Activated naive CD4-positive, alpha-beta T cell treated with anti-CD3 and anti-CD28 coated beads, Interleukin-2, amount 50 U/mL, for 72 hours (primary cell): ENCODE measurements at regions not wholly inside any gene's neighbourhood (a gene's known extent, or its start where the extent isn't known, plus 50 kb on each side); places are given as distances from the start of the nearest gene placed in this dataset.

Experiments
- ATAC-seq, 2 donors: fragments of 150-1000 bp; cut with Tn5 transposase; 2 replicates each; pipeline ENCODE4 v1.10.0; 2021; ENCODE audit warnings: mild to moderate bottlenecking in 2 of 2, moderate library complexity in 2 of 2
- DNase-seq, 2 donors: peaks; one replicate each; pipeline ENCODE4 v3.0.0; 2021 to 2022; ENCODE audit warnings: low spot score in 2 of 2
- H3K27ac Mint-ChIP-seq, 2 donors: one replicate each; pipeline ENCODE4 v1.8.0; 2022; ENCODE audit warnings: mild to moderate bottlenecking in 2 of 2, mixed read lengths in 2 of 2
- H3K36me3 Mint-ChIP-seq, 2 donors: one replicate each; pipeline ENCODE4 v1.8.0; 2022; ENCODE audit warnings: mixed read lengths in 2 of 2
- H3K9me3 Mint-ChIP-seq, 2 donors: one replicate each; pipeline ENCODE4 v1.8.0; 2022; ENCODE audit warnings: mixed read lengths in 2 of 2

DNA sequence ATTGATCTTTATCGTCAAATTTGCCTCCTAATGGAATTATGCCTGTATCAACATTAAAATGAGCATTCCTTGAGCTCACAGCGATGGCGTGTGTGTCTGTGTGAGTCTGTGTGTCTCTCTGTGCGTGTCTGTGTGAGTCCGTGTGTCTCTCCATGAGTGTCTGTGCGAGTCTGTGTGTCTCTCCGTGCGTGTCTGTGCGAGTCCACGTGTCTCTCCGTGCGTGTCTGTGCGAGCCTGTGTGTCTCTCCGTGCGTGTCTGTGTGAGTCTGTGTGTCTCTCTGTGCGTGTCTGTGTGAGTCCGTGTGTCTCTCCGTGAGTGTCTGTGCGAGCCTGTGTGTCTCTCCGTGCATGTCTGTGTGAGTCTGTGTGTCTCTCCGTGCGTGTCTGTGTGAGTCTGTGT lies 326.5 kb upstream of the B3GAT1 start:
- ATAC-seq, result no peak
- no peak overlapping the region for H3K27ac Mint-ChIP-seq

DNA sequence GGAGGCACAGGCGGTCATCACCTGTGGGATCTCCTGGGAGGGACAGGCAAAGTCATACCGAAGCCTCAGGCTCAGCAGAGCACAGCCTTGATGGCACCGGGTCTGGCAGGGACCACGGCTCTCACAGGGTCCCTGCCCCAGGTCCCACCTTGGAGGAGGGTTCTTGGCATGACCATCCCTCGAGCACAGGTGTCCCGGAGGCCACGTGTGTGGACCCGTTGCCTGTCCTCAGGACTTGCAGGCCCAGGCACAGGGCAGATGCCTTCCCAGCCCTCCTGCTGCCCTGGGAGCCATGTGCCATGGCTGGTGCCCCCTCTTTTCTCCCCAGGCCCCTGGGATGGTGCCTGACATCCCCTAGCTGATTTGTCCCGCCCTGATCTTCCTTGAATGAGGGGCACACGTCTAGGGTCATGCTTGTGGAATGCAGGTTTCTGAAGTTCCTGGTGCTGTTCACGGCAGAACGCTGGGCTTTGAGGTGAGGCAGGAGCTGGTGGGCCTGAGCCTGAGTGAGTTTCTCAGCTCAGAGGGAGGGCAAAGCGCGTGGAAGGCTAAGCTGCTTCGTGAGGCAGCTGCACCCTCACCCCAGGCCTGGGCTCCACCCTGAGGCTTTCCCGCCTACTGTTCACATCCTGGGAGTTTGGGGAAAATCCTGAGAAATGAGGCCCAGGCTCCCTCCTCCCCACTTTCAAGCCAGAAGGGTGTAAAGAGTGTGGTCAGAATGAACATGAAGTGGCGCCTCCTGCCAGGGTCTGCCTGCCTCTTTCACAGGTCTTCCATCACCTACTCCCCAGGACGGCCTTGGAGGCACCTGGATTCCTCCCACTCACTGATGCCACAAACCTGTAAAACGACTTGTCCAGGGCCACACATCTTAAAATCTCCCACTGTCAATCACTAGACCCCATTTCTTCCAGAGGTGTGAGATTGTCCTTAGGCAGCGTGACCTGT lies 325.8 kb upstream of the B3GAT1 start:
- no peaks in the 10 kb centered on the region for H3K9me3 Mint-ChIP-seq
- no peak for ATAC-seq
- H3K36me3 Mint-ChIP-seq, result no peaks in the 10 kb centered on the region
- H3K27ac Mint-ChIP-seq, result no peak overlapping the region
- no peak for DNase-seq

More for the DNA sequence above, 326.5 kb upstream of the B3GAT1 start:
- DNase-seq, result no peak
- no peaks in the 10 kb centered on the region for H3K9me3 Mint-ChIP-seq
- no peaks in the 10 kb centered on the region for H3K36me3 Mint-ChIP-seq

DNA sequence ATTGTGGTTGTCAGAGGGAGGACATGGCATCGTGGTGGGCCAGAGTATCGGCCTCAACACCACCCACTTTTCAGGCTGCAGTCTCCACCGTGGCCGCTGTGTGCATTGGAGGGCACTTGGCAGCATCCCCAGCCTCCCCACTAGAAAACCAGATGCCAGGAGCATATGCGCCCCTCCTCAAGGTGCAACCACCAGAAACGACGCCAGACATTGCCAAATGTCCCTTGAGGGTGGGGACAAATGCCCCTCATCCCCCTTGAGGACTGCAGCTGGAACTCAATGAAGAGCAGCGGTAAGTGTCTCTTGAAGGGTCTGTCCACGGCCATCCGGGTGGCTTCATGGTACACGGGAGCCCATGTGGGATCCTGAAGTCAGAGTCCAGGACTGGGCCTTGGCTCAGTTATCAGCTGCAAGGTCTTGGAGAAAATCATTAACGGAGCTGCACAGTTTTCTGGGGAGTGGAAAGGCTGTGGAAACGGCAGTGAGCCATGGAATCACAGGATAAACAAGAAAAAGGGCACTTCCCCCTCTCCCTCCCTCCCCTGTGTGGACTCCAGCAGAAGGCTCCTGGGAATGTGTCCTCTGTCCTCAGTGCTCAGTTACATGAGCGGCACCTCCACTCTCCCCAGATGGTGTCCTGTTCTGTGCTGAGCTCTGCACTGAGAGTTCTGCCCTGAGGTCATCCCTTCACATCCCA lies 324.4 kb upstream of the B3GAT1 start:
- DNase-seq (no peak), ATAC-seq (no peak)
- no peaks in the 10 kb centered on the region for H3K36me3 Mint-ChIP-seq
- H3K9me3 Mint-ChIP-seq, result no peaks in the 10 kb centered on the region
- no peak overlapping the region for H3K27ac Mint-ChIP-seq

DNA sequence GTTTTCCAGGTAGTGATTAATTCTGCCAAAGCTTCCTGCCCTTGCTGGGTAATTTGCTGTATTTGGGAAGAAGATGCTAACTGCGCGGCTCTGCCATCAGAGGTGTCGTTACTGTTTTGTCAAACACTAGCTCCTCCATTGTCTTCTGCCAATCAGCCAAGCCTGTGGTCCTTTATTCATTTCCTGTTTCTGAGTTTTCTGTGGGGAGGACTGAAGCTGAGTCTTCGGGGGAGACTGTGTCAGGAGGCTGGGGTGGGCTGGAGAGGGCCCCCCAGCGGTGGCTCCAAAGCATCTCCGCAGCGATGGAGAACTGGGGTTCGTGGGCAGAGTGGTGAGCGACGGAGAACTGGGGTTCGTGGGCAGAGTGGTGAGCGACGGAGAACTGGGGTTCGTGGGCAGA lies 322.9 kb upstream of the B3GAT1 start:
- DNase-seq, result no peak
- H3K36me3 Mint-ChIP-seq, result no peaks in the 10 kb centered on the region
- no peaks in the 10 kb centered on the region for H3K9me3 Mint-ChIP-seq
- H3K27ac Mint-ChIP-seq, result no peak overlapping the region
- ATAC-seq, result no peak

DNA sequence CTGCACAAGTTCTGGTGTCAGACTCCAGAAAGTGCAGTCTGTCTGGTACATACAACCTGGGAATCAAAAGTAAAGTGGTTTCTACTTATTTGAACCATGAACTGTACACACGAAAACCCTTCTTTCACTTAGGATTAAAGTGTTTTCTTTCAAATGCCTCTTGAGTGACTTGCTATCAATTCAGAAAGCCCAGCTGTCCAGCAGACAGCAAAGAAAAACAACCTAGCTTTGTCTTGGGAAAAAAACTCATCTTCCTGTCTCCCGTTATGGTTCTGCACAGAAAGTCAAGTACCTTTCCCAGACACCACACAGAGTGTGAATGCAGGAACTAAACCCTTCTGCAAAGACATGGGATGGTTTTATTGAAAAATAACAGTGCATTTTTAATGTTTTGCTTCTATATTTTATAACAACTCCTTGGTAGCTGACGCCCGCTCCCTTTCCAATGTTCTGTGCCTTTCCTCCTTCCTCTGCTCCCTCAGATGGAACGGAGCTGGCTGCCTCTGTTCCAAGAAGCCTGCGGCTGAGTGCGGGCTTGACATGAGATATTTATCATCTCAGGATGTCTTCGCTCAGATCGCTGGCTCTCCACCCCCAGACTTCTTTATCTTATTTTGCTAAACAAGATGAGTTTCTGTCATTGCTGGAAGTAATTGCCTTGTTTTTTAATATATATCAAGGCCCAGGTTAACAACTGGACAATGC lies 322.3 kb upstream of the B3GAT1 start:
- H3K36me3 Mint-ChIP-seq, result no peaks in the 10 kb centered on the region
- H3K9me3 Mint-ChIP-seq, result no peaks in the 10 kb centered on the region
- H3K27ac Mint-ChIP-seq, result no peak overlapping the region
- ATAC-seq, result no peak
- no peak for DNase-seq

DNA sequence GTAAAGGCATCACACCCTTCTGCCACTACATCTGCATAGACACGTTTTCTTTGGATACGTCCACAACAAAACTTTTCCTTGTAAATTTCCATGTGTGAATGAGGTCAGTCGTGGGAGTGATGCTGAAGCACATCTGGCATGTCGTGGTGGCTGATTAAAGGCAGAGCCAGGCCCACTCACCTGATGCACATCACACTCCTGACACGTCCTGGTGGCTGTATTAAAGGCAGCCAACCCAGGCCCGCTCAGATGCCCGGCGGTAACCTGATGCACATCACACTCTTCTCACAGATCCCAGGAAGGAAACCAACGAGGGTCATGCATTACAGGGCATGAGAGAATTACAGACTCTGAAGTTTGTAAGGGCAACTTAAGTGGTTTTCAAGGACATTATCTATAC lies 321.6 kb upstream of the B3GAT1 start:
- H3K27ac Mint-ChIP-seq, result no peak overlapping the region
- H3K9me3 Mint-ChIP-seq, result no peaks in the 10 kb centered on the region
- ATAC-seq (no peak), DNase-seq (no peak)
- H3K36me3 Mint-ChIP-seq, result no peaks in the 10 kb centered on the region

DNA sequence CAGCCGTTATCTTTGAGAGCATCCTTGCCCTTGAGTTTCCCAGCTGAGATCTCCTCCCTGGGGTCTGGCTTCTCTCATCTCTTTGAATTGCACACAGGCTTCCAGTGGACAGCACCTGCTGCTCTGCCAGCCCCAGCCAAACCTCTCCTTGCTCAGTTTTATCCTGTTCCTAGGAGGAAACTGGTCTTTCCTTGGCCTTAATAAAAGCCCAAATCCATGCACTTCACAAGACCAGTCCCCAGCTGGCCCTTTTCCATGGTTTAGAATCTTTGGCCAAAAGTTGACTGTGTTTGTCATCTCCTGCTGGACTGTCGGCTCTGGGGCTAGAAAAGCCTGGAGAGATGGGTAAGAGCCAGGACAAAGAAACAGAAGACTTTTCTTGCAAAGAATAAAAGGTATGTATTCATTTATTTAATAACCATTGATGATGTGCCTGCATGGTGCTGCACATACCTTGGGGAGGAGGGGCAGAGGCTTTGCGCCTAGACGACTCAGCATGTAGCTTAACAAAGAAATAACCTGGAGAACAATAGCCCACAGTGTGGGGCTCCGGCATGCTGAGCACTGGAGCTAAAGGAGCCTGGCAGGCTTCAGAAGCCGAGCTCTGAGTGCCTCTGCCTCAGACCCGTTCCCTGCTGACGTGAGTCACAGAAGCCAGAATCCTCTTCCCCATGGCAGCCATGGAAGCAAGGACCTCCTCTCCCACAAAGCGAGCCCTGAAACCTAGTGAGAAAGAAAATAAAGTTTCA lies 319.3 kb upstream of the B3GAT1 start:
- no peaks in the 10 kb centered on the region for H3K36me3 Mint-ChIP-seq
- H3K9me3 Mint-ChIP-seq, result no peaks in the 10 kb centered on the region
- DNase-seq (no peak), ATAC-seq (no peak)
- H3K27ac Mint-ChIP-seq, result no peak overlapping the region

DNA sequence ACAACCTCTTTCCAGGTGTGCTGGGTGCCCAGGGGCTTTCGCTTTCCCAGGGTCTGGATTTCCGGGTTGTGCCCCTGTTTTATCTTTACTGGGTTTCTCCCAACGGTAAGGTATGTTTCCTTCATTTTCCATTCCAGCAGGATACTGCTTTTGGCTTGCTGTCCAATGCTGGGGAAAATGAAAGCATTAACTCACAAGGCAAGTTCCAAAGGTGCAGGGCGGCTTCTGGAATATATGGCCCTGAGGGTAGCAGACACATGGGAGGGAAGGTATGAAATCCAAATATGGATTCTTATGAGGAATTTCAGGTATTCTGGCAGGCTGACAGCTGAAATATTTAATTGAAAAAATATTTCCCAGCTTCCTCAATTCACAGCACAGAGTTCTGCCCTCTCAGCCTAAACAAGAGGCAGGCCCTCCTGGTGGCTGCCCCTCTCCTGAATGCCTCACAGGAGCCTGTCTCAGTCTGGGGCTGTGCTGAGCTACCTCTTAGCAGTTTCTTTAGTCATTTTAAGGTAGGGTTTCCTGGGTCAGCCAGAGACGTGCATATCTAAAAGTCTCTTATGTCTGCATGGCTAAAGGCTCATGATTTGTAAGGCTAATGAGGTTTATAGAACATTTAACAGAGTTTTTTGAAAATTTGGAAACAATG lies 318.6 kb upstream of the B3GAT1 start:
- ATAC-seq, result no peak
- no peak overlapping the region for H3K27ac Mint-ChIP-seq
- H3K9me3 Mint-ChIP-seq, result no peaks in the 10 kb centered on the region
- no peaks in the 10 kb centered on the region for H3K36me3 Mint-ChIP-seq
- no peak for DNase-seq

DNA sequence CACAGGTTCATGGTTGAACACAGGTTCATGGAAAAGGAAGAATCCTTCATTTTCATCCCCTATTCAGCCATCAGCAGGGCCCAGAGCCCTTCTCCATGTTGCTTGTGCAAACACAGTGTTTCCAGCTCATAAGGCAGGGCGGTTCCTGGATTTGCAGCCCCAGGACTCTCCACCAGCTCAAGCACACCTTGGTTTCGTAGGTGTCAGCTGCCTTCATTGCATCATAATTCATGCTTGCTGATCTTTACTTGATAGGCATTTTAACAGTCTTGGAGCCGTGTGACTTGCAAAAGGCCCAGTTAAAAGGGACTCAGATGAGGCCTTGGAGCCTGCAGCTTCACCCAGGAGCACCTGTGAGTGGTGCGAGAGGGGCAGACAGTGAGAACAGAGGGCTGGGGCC lies 318.1 kb upstream of the B3GAT1 start:
- no peaks in the 10 kb centered on the region for H3K36me3 Mint-ChIP-seq
- no peak overlapping the region for H3K27ac Mint-ChIP-seq
- DNase-seq, result no peak
- no peaks in the 10 kb centered on the region for H3K9me3 Mint-ChIP-seq
- ATAC-seq, result no peak

DNA sequence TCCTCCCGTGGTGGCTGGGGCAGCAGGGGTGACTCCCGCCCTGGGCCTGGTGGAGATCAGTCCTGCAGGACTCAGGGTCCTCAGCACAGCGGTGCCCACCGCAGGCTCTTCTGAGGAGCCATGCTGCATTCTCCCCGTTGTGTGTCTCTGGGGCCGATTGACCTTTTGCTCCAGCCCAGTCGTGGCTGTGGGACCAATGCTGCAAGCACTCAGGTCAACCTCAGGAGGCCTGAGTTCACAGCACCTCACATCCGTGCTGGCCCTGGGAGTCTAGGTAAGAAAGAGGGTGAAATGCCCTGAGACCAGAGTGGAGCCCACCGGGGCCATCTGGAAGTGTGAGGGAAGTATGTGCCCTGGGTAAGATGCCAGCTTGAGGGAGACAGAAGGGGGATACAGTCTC lies 316.1 kb upstream of the B3GAT1 start:
- Mint-ChIP-seq H3K27ac (no peak overlapping the region), H3K9me3 (peaks cover 0 to under 1% of the 10 kb centered on the region in 2 donors), H3K36me3 (no peaks in the 10 kb centered on the region)
- DNase-seq (no peak), ATAC-seq (no peak)

DNA sequence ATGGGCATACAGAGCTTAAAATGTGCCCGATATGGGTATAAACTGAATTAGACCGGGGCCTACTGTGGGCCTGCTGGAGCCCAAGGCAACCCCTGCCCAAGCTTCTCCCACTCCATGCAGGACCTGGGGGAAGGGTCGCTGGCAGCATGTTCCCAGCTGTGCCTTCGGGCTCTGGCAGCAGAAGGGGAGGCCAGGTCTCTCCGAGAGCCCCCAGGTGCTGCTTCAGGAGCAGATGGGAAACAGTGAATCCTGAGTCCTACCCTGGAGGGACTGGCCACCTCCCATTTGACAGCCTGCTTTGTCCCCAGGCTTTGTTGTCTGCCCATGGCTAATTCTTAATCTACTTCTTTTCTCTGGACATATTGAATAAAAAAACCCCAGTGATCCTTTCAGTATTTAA lies 315.6 kb upstream of the B3GAT1 start:
- DNase-seq, result no peak
- no peak overlapping the region for H3K27ac Mint-ChIP-seq
- ATAC-seq, result no peak
- no peaks in the 10 kb centered on the region for H3K36me3 Mint-ChIP-seq
- H3K9me3 Mint-ChIP-seq, result peaks cover 0 to 4% of the 10 kb centered on the region in 2 donors

DNA sequence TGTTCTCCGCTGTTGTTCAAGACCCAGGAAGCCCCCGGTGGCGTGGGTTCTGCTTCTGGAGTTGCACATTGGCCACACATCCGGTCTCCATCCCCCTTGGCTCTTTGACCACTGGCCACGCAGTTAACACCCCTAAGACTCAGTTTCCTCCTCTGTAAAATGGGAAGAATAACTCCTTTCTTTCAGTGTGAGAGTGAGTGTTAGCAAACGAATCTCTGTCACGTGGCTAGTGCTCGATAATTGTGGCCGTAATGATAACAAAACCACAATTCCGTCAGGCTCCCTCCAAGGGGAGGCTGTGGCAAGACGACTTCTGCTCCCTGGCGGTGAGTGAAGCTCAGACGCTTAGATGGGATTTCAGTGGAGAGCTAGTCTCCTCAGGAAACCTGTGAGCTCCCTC lies 315.2 kb upstream of the B3GAT1 start:
- Mint-ChIP-seq H3K9me3 (peaks cover 0 to 4% of the 10 kb centered on the region in 2 donors), H3K36me3 (no peaks in the 10 kb centered on the region), H3K27ac (no peak overlapping the region)
- no peak for DNase-seq
- no peak for ATAC-seq

DNA sequence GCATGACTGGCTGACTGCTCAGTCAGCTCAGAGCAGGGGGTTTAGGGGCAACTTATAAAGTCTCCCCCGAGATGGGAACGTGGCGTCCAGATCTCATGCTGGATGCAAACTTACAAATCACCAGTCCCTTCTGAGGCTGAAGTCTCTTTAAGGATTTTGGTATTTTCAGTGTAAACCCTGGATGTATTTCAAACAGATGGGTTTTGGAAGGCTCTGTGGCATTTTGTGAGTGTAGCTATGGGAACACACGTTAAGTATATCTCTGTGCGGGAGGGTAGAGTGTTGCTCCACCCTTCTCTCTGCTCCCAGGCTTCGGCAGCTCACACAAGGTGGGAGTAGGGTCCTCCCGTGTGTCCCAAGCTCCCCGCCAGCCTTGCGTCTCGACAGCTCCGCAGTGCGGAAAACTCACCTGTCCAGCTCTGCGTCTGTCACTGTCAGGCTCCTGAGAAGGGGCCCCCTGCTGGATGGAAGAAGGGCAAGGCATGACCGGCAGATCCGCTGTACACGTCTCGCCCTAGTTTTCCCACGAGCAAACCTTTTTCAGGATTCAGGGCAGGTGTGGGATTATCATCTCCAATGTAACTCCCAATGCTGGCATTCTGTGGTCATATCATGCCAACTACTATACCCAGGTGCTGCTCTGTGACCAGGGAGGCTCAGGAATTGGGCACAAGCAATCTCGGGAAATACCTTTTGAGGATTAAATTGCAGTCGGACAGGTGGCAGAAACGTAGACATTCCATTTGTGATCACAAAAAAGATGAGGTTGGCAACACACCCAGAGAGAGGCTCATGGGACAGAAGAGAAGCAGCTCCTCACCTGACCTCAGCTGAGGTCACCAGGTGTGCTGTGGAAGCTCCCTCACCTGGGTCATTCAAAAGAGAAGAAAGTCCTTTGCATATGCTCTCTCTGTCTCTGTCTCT lies 313.9 kb upstream of the B3GAT1 start:
- Mint-ChIP-seq H3K27ac (no peak overlapping the region), H3K36me3 (no peaks in the 10 kb centered on the region), H3K9me3 (peaks cover 0 to 4% of the 10 kb centered on the region in 2 donors)
- no peak for DNase-seq
- ATAC-seq, result no peak

DNA sequence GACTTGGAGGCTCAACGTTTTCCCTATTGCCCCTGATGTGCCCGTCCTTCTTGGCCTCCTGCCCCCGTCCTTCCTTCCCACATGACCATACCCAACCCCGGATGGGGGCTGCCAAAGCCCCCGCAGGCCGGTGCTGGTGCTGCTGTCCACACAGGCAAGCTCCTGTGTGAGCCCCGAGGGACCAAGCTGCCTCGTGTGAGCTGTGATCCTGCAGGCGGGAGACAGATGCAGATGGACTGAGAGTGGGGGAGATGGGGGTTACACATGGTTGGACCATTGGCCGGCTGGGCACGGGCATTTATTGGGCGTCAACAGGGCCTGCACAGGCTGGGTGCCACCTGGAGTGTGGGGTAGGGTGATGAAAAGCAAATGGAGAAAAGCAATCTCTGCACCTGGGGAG lies 313.2 kb upstream of the B3GAT1 start:
- H3K9me3 Mint-ChIP-seq, result peaks cover 0 to 4% of the 10 kb centered on the region in 2 donors
- no peak for DNase-seq
- no peak for ATAC-seq
- no peaks in the 10 kb centered on the region for H3K36me3 Mint-ChIP-seq
- H3K27ac Mint-ChIP-seq, result no peak overlapping the region

DNA sequence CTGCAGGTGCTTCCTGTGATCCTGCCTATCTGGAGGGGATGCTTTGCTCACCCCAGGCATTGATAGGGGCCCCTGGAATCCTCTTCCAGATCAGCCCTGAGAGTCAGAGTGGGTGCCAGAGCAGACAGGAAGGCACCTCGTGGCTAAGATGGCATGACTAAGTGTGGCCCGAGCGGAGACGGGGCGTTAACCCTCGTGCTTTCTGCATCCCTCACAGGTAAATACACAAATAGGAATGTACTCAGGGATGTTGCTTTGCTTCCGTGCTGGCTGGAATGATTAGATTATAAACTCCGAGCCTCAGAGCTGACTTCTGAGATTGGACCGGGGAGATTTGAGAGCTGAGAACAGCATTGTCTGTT lies 312.7 kb upstream of the B3GAT1 start:
- no peaks in the 10 kb centered on the region for H3K36me3 Mint-ChIP-seq
- no peak for DNase-seq
- no peak for ATAC-seq
- H3K9me3 Mint-ChIP-seq, result peaks cover 0 to 4% of the 10 kb centered on the region in 2 donors
- no peak overlapping the region for H3K27ac Mint-ChIP-seq
